B cell (primary cell): ENCODE measurements at regions not wholly inside any gene's neighbourhood (a gene's known extent, or its start where the extent isn't known, plus 50 kb on each side); places are given as distances from the start of the nearest gene placed in this dataset.

Source experiments
- CTCF ChIP-seq: fragments of 200-600 bp; IDR thresholded peaks from one replicate; pipeline ENCODE4 v1.8.0; 2022; ENCODE audit warnings: antibody characterized with exemption, mild to moderate bottlenecking
- EZH2 ChIP-seq: IDR thresholded peaks from 2 replicates; pipeline ENCODE4 v1.6.1; 2012; ENCODE audit warnings: borderline replicate concordance, low read depth, mild to moderate bottlenecking, moderate library complexity, low read length; ENCODE audit not compliant: insufficient read depth, poor library complexity, severe bottlenecking

- no peak for TF ChIP-seq CTCF
- TF ChIP-seq EZH2, result no peak
Observed at GRCh38 chr6:23389386-23389785, 736.6 kb upstream of the NRSN1 start.
